ENCODE measurements at regions not wholly inside any gene's neighbourhood (a gene's known extent, or its start where the extent isn't known, plus 50 kb on each side); places are given as distances from the start of the nearest gene placed in this dataset.
"Not testable (repeated sequence)": the region's sequence is repeated elsewhere in the genome, so short reads cannot be mapped to it uniquely, and the experiment has no call there.

DNA sequence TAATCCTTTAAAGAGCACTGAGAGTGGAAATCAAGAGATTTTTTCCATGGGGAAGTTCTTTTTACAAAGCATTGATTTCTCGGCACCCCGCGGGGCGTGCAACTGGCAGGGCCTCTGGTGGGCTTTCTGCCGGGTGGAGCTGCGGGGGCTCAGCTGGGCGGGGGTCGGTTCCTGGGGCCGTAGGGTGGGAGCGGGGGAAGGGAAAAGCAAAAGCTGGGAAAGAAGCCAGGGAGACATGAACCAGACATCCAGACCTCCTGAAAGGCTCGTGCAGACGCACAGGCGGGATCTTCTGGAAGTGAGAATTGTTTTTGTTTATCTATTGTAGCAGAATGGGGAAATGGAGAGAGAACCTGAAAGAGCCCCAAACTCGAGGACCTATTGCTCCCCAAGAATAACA lies 235.2 kb downstream of the FAM72C start:
- no peak for DNase-seq (ENCODE audit: extremely low spot score)
- POLR2A ChIA-PET, result no interaction called here
- CTCF ChIA-PET, result no interaction called here
- TF ChIP-seq, protein P1, sequence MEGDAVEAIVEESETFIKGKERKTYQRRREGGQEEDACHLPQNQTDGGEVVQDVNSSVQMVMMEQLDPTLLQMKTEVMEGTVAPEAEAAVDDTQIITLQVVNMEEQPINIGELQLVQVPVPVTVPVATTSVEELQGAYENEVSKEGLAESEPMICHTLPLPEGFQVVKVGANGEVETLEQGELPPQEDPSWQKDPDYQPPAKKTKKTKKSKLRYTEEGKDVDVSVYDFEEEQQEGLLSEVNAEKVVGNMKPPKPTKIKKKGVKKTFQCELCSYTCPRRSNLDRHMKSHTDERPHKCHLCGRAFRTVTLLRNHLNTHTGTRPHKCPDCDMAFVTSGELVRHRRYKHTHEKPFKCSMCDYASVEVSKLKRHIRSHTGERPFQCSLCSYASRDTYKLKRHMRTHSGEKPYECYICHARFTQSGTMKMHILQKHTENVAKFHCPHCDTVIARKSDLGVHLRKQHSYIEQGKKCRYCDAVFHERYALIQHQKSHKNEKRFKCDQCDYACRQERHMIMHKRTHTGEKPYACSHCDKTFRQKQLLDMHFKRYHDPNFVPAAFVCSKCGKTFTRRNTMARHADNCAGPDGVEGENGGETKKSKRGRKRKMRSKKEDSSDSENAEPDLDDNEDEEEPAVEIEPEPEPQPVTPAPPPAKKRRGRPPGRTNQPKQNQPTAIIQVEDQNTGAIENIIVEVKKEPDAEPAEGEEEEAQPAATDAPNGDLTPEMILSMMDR (IDR thresholded peaks at IDR 0.05; ENCODE audit: control extremely low read depth, extremely low read depth, low read depth, missing control alignments), result no peak

DNA sequence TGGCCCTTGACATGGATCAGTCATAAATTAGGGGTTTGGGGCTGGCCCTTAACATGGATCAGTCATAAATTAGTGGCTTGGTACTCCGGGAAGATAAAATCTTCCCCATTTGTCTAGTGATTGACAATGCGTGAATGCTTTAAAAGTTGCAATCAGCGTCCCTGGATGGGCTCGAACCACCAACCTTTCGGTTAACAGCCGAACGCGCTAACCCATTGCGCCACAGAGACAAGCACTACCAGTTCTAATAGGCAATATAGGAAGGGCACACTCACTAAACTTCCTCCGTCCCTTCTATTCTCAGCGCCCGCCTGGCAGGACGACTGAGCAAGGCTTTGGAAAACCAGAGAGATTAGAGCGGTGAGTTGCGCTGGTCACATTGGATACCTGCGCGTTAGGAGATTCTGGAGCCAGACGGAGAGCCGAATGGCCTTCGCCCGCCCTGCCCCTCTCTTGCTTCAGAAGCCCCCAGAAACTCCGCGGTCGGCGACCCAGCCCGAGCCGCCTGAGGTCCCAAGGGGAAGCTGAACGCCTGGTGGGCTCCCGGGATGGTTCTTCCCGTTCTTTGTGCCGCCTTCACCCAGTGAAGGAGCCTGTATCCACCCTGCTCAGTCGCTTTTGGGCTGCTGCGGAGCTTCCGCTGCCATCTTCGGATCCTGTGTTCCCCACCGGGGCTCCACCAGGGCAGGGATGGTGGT lies 235.9 kb downstream of the FAM72C start:
- no peak for DNase-seq (ENCODE audit: extremely low spot score)
- ChIA-PET CTCF (no interaction called here), POLR2A (no interaction called here)
- TF ChIP-seq, protein P1 (IDR thresholded peaks at IDR 0.05; ENCODE audit: control extremely low read depth, extremely low read depth, low read depth, missing control alignments), result no peak

DNA sequence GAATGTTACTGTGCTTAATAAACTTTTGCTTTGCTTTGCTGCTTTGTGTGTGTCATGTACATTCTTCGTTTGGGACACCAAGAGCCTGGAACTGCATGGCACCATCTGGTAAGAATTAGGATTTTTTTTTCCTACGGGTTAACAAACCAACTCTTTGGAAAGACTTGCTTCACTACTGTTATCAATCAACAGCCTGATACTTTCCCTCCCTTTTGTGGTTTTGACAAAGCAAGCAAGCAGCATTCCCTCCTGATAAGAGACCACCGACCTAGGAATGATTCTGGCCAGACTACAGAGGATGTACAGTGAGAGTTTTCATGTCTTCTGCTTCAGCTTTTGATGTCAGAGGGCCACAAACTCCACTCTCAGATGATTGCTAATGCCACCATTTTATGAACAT lies 237.5 kb downstream of the FAM72C start:
- DNase-seq (ENCODE audit: extremely low spot score); POLR2A ChIA-PET; CTCF ChIA-PET: not testable (repeated sequence)

DNA sequence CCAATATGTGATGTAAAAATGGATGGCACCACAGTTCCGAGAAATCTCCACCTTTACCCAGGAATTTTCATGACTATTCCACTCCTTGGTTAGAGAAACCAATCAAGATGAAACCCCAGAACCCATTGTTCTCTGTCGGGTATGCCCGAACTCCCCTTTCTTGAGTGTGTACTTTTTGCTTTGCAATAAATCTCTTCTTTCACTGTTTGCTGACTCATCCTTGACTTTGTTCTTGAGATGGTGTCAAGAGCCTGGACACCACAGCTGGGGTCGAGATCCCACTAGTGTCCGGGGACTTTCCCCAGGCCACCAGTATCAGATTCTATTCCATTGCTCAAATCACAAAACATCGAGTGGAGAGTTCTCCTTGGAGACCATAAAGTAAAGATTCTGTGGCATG lies 240.9 kb downstream of the FAM72C start:
- POLR2A ChIA-PET; DNase-seq (ENCODE audit: extremely low spot score); CTCF ChIA-PET: not testable (repeated sequence)

DNA sequence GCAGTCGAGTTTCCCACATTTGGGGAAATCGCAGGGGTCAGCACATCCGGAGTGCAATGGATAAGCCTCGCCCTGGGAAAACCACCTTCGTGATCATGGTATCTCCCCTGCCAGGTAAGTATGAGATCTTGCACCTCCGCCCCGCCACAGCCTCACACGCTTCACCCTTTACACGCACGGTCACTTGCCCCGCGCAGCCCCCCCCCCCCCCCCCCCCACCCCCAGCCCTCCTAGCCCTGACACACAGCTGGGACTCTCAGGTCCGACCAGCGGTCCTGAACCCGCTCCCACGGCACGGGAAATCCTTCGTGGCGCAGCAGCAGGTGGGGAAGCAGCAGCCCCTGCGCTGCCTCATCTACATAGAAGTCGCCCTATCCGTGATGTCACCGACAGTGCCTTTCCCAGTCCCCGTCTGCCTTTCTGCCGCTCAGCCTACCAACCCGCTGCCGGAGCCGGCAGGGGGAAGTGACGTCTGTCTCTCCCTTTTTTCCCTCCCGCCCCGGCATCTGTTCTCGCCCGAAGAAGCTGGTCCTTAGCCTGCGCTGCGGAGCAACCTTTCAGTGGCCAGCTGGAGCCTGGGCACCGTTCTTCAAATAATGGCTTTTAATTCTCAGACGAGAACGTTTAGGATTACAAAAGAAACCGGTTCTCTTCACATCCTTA lies 242.2 kb downstream of the FAM72C start:
- DNase-seq (ENCODE audit: extremely low spot score); CTCF ChIA-PET; POLR2A ChIA-PET: not testable (repeated sequence)

DNA sequence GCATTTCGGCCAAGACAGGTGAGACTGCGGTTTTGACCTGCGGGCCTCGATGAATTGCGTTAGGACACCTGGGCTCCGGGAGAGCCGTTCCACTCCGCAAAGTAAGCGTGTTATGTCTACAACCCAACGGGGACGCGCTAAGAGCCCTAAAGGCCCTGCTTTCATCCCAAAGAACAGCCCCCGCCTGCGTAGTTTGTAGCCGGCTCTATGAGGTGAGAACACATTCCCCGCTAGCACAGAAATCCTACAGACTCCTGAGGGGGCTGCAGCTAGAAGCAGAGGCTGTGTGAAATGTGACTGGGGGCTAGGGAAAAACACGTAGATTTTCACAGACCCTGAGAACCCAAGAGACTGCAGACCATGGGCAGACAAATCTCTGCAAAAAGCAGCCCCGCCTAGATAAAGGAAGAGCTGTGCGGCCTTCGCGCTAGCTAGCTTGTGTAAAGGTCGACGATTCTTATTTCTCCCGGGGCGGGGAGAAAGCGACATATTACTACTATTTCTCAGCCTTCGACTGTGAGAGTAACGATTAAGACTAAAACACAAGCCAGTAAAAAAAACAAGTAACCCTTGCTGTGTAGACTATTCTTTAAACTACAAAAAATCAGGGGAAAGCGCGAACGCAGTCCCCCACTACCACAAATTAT lies 242.9 kb downstream of the FAM72C start:
- CTCF ChIA-PET; POLR2A ChIA-PET; DNase-seq (ENCODE audit: extremely low spot score): not testable (repeated sequence)

DNA sequence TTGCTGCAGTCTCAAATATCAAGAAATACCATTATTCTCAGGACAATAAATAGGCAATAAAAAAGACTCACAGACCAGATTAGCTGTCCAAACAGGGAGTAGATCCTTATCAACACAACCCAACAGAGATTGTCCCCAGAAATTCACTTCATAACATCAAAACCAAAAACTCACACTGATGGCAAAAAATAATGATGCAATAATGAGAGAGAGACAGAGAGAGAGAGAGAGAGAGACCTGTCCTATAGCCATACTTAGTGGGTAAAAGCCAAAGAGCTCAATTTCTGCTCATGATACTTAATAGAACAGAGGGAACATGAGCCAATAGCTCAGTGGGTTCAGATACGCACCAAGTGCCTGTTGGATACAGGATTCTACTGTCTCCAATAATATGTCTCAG lies 244.5 kb downstream of the FAM72C start:
- ChIA-PET POLR2A (no interaction called here), CTCF (no interaction called here)
- TF ChIP-seq, protein P1 (IDR thresholded peaks at IDR 0.05; ENCODE audit: control extremely low read depth, extremely low read depth, low read depth, missing control alignments), result no peak
- DNase-seq (ENCODE audit: extremely low spot score), result no peak

DNA sequence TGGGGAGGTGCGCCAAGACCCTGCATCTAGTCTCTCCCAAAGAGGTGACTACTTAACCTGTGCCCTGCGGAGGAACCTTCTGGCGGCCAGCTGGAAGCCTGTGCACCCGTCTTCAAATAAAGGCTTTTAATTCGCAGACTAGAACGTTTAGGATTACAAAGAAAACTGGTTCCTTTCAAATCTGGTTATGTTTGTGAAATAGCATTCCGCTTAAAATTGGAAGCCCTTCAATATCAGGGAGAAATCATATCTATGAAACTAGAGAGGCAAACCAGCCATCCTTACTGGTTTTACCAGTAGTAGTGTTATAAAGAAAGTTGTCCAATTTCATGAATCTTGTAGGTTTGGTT lies 250.8 kb downstream of the FAM72C start:
- ChIA-PET CTCF (no interaction called here), POLR2A (no interaction called here)
- DNase-seq (ENCODE audit: extremely low spot score), result no peak
- TF ChIP-seq, protein P1 (IDR thresholded peaks at IDR 0.05; ENCODE audit: control extremely low read depth, extremely low read depth, low read depth, missing control alignments), result no peak

Data from GM10248 (cell line).